HEK293 (cell line): ENCODE measurements at regions not wholly inside any gene's neighbourhood (a gene's known extent, or its start where the extent isn't known, plus 50 kb on each side); places are given as distances from the start of the nearest gene placed in this dataset.

Experiments used
- ATF2 ChIP-seq: fragments of 450-650 bp; formaldehyde crosslinking; IDR thresholded peaks from 2 replicates; pipeline ENCODE4 v1.5.1; 2016; ENCODE audit warnings: missing biosample characterization, missing genetic modification characterization, low read depth
- CTCF ChIP-seq: fragments of 450-650 bp; formaldehyde crosslinking; IDR thresholded peaks from 2 replicates; pipeline ENCODE4 v1.5.1; 2016; ENCODE audit warnings: missing biosample characterization, missing genetic modification characterization
- PBX3 ChIP-seq: sonication (generic); formaldehyde crosslinking; IDR thresholded peaks from 2 replicates; pipeline ENCODE4 v1.8.1; 2022; ENCODE audit warnings: mild to moderate bottlenecking, moderate library complexity, missing genetic modification reagents
- ZBTB1 ChIP-seq: fragments of 450-650 bp; formaldehyde crosslinking; IDR thresholded peaks from 2 replicates; pipeline ENCODE4 v1.5.1; 2016; ENCODE audit warnings: missing biosample characterization, missing genetic modification characterization
- ZBTB10 ChIP-seq: fragments of 450-650 bp; formaldehyde crosslinking; IDR thresholded peaks from 2 replicates; pipeline ENCODE4 v1.5.1; 2016; ENCODE audit warnings: missing biosample characterization, missing genetic modification characterization
- ZNF274 ChIP-seq, 2 experiments: fragments of 200-500 bp in 1 of 2; fragments of 450-650 bp in 1 of 2; sonication (Bioruptor generic) in 1 of 2; formaldehyde crosslinking in 1 of 2; IDR thresholded peaks; 2 replicates each; pipeline versions ENCODE4 v1.5.1 to v1.6.1; 2014 to 2016; ENCODE audit warnings: borderline replicate concordance in 1 of 2, inconsistent platforms in 1 of 2, low read length in 1 of 2, missing biosample characterization in 1 of 2, missing genetic modification characterization in 1 of 2
- ZNF639 ChIP-seq: fragments of 450-650 bp; formaldehyde crosslinking; IDR thresholded peaks from 2 replicates; pipeline ENCODE4 v1.5.1; 2016; ENCODE audit warnings: missing biosample characterization, missing genetic modification characterization

- no peak for TF ChIP-seq PBX3
- TF ChIP-seq ZBTB10 (tag by site-specific recombination) = no peak
- TF ChIP-seq ZBTB1 (tag by site-specific recombination) = no peak
- no peak for TF ChIP-seq ZNF274 (IDR thresholded peaks at IDR 0.05; ENCODE audit: low read length)
- TF ChIP-seq ZNF274 (tag by site-specific recombination; IDR thresholded peaks at IDR 0.05; ENCODE audit: borderline replicate concordance) = no peak
- TF ChIP-seq ZNF639 (tag by site-specific recombination) = no peak
- TF ChIP-seq ATF2 (tag by site-specific recombination) = no peak
- TF ChIP-seq CTCF (tag by site-specific recombination) = no peak
Observed at GRCh38 chr20:10724449-10725173, 50.8 kb upstream of the JAG1 start.
